A673 (cell line): ENCODE measurements at regions not wholly inside any gene's neighbourhood (a gene's known extent, or its start where the extent isn't known, plus 50 kb on each side); places are given as distances from the start of the nearest gene placed in this dataset.

Experiments
- BruUV-seq: library from RNA; stranded (reverse); fragments of 400-500 nt; replicated peaks from 2 replicates; lab custom pipeline; 2021; lab: Mats Ljungman, UMichigan
- CTCF ChIA-PET: fragments of 300-600 bp; sonication (Branson Sonifier 250); formaldehyde crosslinking; loops from one replicate; lab custom pipeline; 2022; ENCODE audit warnings: antibody characterized with exemption; lab: Charles Lee
- POLR2A ChIA-PET: fragments of 300-600 bp; sonication (Branson Sonifier 250); formaldehyde crosslinking; loops from one replicate; lab custom pipeline; 2022; ENCODE audit warnings: antibody characterized with exemption; ENCODE audit not compliant: low non-redundant PET; lab: Charles Lee
- DNase-seq: peaks from one replicate; pipeline ENCODE4 v3.0.0-alpha.2; 2015; ENCODE audit warnings: low spot score
- H3K27ac ChIP-seq: fragments of 200-600 bp; sonication (generic); 2 replicates; pipeline ENCODE4 v1.5.1; 2016; ENCODE audit warnings: mixed run types, low read depth, mild to moderate bottlenecking, mixed read lengths, antibody characterized with exemption, low read length; ENCODE audit not compliant: poor library complexity, severe bottlenecking
- H3K27me3 ChIP-seq: fragments of 200-600 bp; sonication (generic); replicated peaks from 2 replicates; pipeline ENCODE4 v1.6.1; 2017; ENCODE audit warnings: mixed run types, low read depth, mild to moderate bottlenecking, mixed read lengths, antibody characterized with exemption, low read length; ENCODE audit not compliant: insufficient read depth, poor library complexity
- H3K36me3 ChIP-seq: fragments of 200-600 bp; sonication (generic); 2 replicates; pipeline ENCODE4 v1.6.1; 2016; ENCODE audit warnings: mixed run types, mild to moderate bottlenecking, mixed read lengths, antibody characterized with exemption, low read length; ENCODE audit not compliant: insufficient read depth, poor library complexity, severe bottlenecking
- H3K4me1 ChIP-seq: fragments of 200-600 bp; sonication (generic); 2 replicates; pipeline ENCODE4 v1.6.1; 2017; ENCODE audit warnings: mixed run types, mild to moderate bottlenecking, mixed read lengths, antibody characterized with exemption, low read length; ENCODE audit not compliant: insufficient read depth, poor library complexity, severe bottlenecking
- H3K4me3 ChIP-seq: fragments of 200-600 bp; sonication (generic); 2 replicates; pipeline ENCODE4 v1.5.1; 2016; ENCODE audit warnings: low read depth, mixed run types, mild to moderate bottlenecking, mixed read lengths, low read length; ENCODE audit not compliant: poor library complexity, severe bottlenecking
- H3K9me3 ChIP-seq: fragments of 200-600 bp; sonication (generic); 2 replicates; pipeline ENCODE4 v1.6.1; 2016; ENCODE audit warnings: mixed run types, low read depth, mild to moderate bottlenecking, mixed read lengths, antibody characterized with exemption, low read length; ENCODE audit not compliant: poor library complexity, severe bottlenecking
- CTCF ChIP-seq: fragments of 300-800, 200-600 bp; sonication (generic); conservative IDR thresholded peaks from 2 replicates; pipeline ENCODE4 v1.5.1; 2017; ENCODE audit warnings: low read depth, mild to moderate bottlenecking, antibody characterized with exemption, low read length, moderate library complexity, mixed read lengths
- EZH2 ChIP-seq: fragments of 200-600 bp; sonication (generic); IDR thresholded peaks from 2 replicates; pipeline ENCODE4 v1.6.1; 2017; ENCODE audit warnings: borderline replicate concordance, low read depth, mild to moderate bottlenecking, mixed read lengths, antibody characterized with exemption, low read length; ENCODE audit not compliant: poor library complexity, severe bottlenecking
- intact Hi-C: fragments of 100-400 bp; cut with micrococcal nuclease; formaldehyde crosslinking; loops from one replicate; pipeline ENCODE4 v1.10.0; 2022; ENCODE audit not compliant: unreplicated experiment

DNA sequence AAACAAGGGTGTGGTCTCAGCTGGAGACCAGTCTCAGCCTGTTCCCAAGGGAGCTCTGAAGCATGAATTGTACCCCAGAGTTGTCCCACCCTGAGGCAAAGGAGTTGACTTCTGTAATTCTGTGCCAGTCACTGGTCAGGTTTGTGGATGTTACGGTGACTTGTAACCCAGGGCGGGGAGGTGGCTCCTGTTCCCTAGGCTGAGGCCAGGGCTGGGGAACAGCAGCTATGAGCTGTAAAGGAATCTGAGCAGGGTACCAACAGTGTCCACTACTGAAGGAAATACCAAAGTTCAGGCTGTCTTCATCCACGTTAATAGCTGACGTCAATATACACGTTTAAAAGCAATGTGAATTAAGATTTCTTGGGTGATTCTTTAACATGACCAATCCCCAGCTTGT is 266.2 kb downstream of the ABHD5 start:
- no peaks in the 10 kb centered on the region for H3K27me3 ChIP-seq
- no peak for DNase-seq
- ChIA-PET CTCF (no interaction called here), POLR2A (no interaction called here)
- no peak overlapping the region for H3K27ac ChIP-seq
- H3K9me3 ChIP-seq: no peaks in the 10 kb centered on the region
- H3K4me1 ChIP-seq: no peaks in the 10 kb centered on the region
- H3K4me3 ChIP-seq: no peak overlapping the region
- BruUV-seq: no TSS peak
- no peaks in the 10 kb centered on the region for H3K36me3 ChIP-seq
- intact Hi-C loops: no loop called here
- TF ChIP-seq CTCF (no peak), EZH2 (no peak)

GRCh38 chr3:43957553-43957952 is 266.8 kb downstream of the ABHD5 start:
- BruUV-seq: no TSS peak
- H3K36me3 ChIP-seq: no peaks in the 10 kb centered on the region
- intact Hi-C loops: no loop called here
- no peak overlapping the region for H3K27ac ChIP-seq
- CTCF ChIA-PET: no interaction called here
- H3K4me1 ChIP-seq: no peaks in the 10 kb centered on the region
- TF ChIP-seq EZH2: no peak
- TF ChIP-seq CTCF: no peak
- H3K27me3 ChIP-seq: no peaks in the 10 kb centered on the region
- POLR2A ChIA-PET: no interaction called here
- H3K9me3 ChIP-seq: no peaks in the 10 kb centered on the region
- DNase-seq: no peak
- no peak overlapping the region for H3K4me3 ChIP-seq

DNA sequence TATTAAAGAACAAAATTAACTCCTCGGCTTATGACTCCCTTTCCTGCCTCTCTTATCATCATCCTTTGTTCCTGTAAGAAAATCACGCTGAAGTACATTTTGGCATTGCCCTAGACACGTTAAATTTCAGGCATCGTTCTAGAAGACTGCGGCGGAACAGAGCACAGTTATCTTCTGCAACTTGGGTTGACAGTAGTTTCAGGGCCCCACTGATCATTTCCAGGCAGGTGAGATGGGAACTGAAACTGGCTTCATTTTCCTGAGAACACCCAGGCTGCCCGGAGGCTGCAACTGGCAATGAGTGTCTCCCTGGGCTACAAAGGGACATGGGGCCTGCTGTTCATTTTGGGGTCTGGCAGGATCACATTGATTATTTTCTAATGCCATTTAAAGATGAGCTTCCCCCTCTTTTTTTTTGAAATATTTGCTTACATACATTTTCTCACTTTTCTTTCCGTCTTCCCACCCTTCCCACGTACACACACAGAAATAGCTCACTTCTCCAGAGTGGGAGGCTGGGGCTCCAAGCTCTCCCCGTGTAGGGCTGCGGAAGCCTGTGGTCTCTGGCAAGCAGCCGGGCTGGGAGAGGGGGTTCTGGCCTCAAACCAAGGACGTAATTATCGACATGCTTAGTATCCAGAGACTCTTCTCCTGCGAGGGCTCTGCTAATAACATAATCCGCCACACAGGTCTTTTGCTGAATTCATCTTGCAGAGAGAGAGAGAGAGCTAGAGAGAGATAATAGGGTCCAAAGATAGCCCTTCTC is 267.4 kb downstream of the ABHD5 start:
- no TSS peak for BruUV-seq
- Histone ChIP-seq H3K4me3 (no peak overlapping the region), H3K4me1 (no peaks in the 10 kb centered on the region), H3K27me3 (no peaks in the 10 kb centered on the region), H3K36me3 (no peaks in the 10 kb centered on the region), H3K9me3 (no peaks in the 10 kb centered on the region), H3K27ac (no peak overlapping the region)
- intact Hi-C loops: no loop called here
- CTCF ChIA-PET: no interaction called here
- no peak for DNase-seq
- POLR2A ChIA-PET: no interaction called here
- TF ChIP-seq EZH2 (no peak), CTCF (no peak)
